GM21723 (cell line): ENCODE measurements at regions not wholly inside any gene's neighbourhood (a gene's known extent, or its start where the extent isn't known, plus 50 kb on each side); places are given as distances from the start of the nearest gene placed in this dataset.
"Not testable (repeated sequence)": the region's sequence is repeated elsewhere in the genome, so short reads cannot be mapped to it uniquely, and the experiment has no call there.

Experiments used
- ATAC-seq: cut with Tn5 transposase; IDR thresholded peaks from one replicate; pipeline ENCODE4 v1.9.1; 2021; ENCODE audit warnings: mild to moderate bottlenecking, moderate library complexity; ENCODE audit not compliant: unreplicated experiment

DNA sequence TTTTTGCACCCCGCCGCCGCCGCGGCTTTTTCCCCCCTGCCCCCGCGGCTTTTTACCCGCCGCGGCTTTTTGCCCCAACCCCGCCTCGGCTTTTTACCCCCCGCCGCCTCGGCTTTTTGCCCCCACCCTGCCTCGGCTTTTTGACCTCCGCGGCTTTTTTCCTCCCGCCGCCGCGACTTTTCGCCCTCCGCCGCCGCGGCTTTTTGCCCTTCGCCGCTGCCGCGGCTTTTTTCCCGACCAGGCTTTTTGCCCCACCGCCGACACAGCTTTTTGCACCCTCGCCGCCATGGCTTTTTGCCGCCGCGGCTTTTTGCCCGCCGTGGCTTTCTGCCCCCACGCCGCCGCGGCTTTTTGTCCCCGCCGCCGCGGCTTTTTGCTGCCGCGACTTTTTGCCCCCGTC, 137.0 kb upstream of the TP53TG3D start:
- ATAC-seq, result no peak

DNA sequence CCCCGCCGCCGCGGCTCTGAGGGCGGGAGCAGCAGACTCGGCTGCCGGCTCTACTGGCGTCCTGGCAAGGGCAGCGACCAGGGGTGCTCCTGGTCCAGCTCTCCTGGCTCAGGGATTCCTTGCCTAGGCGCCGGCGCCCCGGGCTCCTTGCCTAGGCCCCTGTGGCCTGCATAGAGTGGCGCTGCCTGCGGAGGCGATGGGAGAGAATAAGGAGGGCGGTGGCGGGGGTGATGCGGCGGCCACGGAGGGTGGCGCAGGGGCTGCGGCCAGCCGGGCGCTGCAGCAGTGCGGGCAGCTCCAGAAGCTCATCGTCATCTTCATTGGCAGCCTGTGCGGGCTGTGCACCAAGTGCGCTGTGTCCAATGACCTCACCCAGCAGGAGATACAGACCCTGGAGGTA, 136.6 kb upstream of the TP53TG3D start:
- not testable (repeated sequence) for ATAC-seq

DNA sequence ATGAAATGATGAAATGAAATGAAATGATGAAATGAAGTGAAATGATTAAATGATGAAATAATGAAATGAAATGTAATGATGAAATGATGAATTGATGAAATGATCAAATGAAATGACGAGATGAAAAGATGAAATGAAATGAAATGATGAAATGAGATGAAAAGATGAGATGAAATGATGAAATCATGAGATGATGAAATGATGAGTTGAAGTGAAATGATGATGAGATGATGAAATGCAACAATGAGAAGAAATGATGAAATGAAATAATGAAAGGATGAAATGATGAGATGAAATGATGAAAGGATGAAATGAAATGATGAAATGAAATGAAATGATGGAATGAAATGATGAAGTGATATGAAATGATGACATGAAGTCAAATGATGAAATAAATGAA, 132.7 kb upstream of the TP53TG3D start:
- ATAC-seq, result not testable (repeated sequence)

DNA sequence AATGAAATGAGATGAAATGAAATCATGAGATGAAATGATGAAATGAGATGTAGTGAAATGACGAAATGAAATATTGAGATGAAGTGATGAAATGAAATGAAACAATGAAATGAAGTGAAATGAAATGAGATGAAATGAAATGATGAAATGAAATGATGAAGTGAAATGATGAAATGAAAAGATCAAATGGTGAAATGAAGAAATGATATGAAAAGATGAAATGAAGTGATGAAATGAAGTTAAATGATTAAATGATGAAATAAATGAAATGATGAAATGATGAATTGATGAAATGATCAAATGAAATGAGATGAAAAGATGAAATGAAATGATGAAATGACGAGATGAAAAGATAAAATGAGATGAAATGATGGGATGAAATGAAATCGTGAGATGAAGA, 132.3 kb upstream of the TP53TG3D start:
- ATAC-seq, result not testable (repeated sequence)

DNA sequence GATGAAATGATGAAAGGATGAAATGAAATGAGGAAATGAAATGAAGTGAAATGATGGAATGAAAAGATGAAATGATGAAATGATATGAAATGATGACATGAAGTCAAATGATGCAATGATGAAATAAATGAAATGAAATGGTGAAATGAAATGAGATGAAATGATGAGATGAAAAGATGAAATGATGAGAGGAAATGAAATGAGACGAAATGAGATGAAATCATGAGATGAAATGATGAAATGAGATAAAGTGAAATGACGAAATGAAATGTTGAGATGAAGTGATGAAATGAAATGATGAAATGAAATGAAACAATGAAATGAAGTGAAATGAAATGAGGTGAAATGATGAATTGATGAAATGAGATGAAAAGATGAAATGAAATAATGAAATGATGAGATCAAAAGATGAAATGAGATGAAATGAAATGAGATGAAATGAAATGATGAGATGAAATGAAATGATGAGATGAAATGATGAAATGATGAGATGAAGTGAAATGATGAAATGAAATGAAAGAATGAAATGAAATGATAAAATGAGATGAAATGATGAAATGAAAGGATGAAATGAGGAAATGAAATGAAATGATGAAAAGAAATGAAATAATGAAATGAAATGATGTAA, 131.7 kb upstream of the TP53TG3D start:
- not testable (repeated sequence) for ATAC-seq

DNA sequence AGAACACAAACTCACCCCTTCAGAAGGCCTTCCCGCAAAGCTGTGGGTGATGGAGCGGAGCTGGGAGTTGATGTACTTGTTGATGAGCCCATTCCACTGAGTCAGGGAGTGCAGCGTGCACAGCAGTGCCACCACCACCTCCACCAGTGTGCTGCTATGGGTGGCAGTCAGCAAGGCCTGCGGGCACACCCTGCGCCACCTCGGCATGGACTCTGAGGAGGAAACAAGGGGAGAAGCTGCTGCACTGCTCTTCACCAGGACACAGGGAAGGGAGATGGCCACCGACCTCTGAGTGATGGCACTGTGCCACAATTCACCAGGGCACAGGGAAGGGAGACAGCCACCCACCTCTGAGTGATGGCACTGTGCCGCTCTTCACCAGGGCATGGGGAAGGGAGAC, 100.7 kb upstream of the TP53TG3D start:
- not testable (repeated sequence) for ATAC-seq

DNA sequence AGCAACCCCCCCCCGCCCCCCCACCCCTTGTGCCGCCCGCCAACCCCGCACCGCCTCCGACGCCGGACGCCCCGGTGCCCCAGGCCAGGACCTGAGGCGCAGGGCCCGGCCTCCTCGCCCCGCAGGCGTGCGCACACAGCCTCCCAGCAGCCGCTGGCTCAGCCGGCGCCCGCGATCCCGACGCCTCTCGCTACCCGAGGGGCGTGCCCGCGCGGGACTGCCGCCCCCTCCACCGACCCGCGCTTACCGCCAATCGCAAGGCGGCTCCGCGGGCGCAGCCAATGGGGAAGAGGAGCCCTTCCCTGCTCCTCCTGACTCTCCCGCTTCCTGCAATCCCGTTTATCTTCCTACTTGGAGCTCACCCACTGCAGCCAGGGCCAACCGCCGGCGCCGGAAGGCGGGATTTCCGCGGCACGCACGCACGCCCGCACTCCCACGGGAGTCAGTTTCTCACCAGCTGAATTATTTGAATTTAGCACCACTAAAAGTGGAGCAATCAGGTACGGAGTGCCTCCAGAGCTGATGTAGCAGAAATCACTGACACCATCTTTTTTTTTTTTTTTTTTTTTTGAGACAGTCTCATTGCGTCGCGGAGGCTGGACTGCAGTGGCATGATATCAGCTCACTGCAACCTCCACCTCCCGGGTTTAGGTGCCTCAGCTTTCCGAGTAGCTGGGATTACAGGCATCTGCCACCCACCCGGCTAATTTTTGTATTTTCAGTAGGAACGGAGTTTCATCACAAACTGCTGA, 65.0 kb upstream of the TP53TG3D start:
- ATAC-seq, result peak; percentile 62

DNA sequence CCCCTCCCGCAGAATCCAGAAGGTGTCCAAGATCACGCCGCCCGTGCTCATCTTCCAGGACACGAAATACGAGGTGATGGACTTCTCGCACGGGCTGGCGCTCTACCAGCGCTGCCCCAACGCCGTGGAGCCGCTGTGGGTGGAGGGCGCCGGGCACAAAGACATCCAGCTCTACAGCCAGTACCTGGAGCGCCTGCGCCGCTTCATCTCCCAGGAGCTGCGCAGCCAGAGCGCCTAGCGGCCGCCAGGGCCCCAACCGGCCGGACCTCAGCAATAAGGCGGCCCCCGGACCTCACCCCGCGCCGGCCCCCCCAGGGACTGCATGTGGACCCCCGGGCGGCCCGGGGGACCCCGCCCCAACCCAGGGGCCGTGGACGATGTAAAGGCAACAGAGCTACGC, 50.5 kb upstream of the TP53TG3D start:
- ATAC-seq, result not testable (repeated sequence)
